Activated T-helper 17 cell treated with anti-CD3 and anti-CD28 coated beads, Interleukin-2, amount 50 U/mL, for 72 hours (primary cell): ENCODE measurements at regions not wholly inside any gene's neighbourhood (a gene's known extent, or its start where the extent isn't known, plus 50 kb on each side); places are given as distances from the start of the nearest gene placed in this dataset.
A peak's percentile ranks its signal among the peaks of the same experiment; 100 is the strongest.

ENCODE experiments used
- ATAC-seq: fragments of 150-1000 bp; cut with Tn5 transposase; replicated peaks from 2 replicates; pipeline ENCODE4 v1.10.0; 2021; ENCODE audit warnings: mild to moderate bottlenecking, moderate library complexity
- H3K27ac Mint-ChIP-seq: one replicate; pipeline ENCODE4 v1.8.0; 2022; ENCODE audit warnings: mixed read lengths
- H3K27me3 Mint-ChIP-seq: one replicate; pipeline ENCODE4 v1.8.0; 2022; ENCODE audit warnings: mixed read lengths
- H3K36me3 Mint-ChIP-seq: one replicate; pipeline ENCODE4 v1.8.0; 2022; ENCODE audit warnings: low read depth, mild to moderate bottlenecking, mixed read lengths
- H3K4me1 Mint-ChIP-seq: one replicate; pipeline ENCODE4 v1.8.0; 2022; ENCODE audit warnings: mixed read lengths
- H3K4me3 Mint-ChIP-seq: one replicate; pipeline ENCODE4 v1.8.0; 2022; ENCODE audit warnings: mild to moderate bottlenecking, mixed read lengths
- H3K9me3 Mint-ChIP-seq: one replicate; pipeline ENCODE4 v1.8.0; 2022; ENCODE audit warnings: mixed read lengths

GRCh38 chr14:39773387-39774126, 341.3 kb upstream of the FBXO33 start:
- H3K9me3 Mint-ChIP-seq = peaks cover 8% of the 10 kb centered on the region
- no peak overlapping the region for H3K4me3 Mint-ChIP-seq
- H3K36me3 Mint-ChIP-seq = no peaks in the 10 kb centered on the region
- H3K27me3 Mint-ChIP-seq = no peaks in the 10 kb centered on the region
- no peaks in the 10 kb centered on the region for H3K4me1 Mint-ChIP-seq
- no peak overlapping the region for H3K27ac Mint-ChIP-seq
- ATAC-seq = no peak

GRCh38 chr14:39772627-39773026, 340.4 kb upstream of the FBXO33 start:
- Mint-ChIP-seq H3K4me3 (no peak overlapping the region), H3K27ac (no peak overlapping the region), H3K4me1 (no peaks in the 10 kb centered on the region), H3K36me3 (no peaks in the 10 kb centered on the region), H3K9me3 (no peaks in the 10 kb centered on the region), H3K27me3 (no peaks in the 10 kb centered on the region)
- ATAC-seq = no peak

DNA sequence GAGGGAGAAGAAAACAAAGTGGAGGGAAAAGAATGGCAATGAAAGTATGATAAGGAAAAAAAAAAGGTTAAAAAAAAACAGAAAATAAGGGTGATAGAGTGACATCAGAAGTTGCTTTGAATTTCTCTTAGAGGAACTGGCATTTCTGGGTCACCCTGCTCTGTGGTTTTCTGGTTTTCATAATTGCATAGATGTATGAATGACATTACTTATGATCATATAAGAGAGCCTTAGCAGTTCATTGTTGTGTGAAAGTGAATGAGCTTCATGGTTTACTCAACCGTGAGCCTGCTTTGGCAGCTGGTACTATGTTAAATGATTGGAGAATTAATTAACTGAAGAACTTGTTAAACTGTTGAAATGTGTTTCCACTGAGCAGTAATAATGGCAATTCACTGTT, 336.4 kb upstream of the FBXO33 start:
- Mint-ChIP-seq H3K4me1 (no peaks in the 10 kb centered on the region), H3K4me3 (no peak overlapping the region), H3K9me3 (no peaks in the 10 kb centered on the region), H3K27ac (no peak overlapping the region), H3K36me3 (no peaks in the 10 kb centered on the region), H3K27me3 (no peaks in the 10 kb centered on the region)
- ATAC-seq = peak; percentile 14

GRCh38 chr14:39766397-39767000, 334.3 kb upstream of the FBXO33 start:
- no peaks in the 10 kb centered on the region for H3K9me3 Mint-ChIP-seq

DNA sequence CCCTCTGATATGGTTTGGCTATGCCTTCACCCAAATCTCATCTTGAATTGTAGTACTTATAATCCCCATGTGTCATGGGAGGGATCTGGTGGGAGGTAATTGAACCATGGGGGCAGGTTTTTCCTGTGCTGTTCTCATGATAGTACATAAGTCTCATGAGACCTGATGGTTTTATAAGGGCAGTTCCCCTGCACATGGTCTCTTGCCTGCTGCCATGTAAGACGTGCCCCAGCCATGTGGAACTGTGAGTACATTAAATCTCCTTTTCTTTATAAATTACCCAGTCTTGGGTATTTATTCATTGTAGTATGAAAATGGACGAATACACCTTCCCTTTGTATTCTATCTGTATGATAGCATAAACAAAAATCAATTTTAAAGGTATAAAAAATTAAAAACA, 333.4 kb upstream of the FBXO33 start:
- Mint-ChIP-seq H3K4me1 (peaks cover 7% of the 10 kb centered on the region), H3K36me3 (no peaks in the 10 kb centered on the region), H3K27me3 (no peaks in the 10 kb centered on the region), H3K27ac (no peak overlapping the region), H3K4me3 (no peak overlapping the region), H3K9me3 (no peaks in the 10 kb centered on the region)
- no peak for ATAC-seq

More at GRCh38 chr14:39766397-39767000, 334.3 kb upstream of the FBXO33 start:
- Mint-ChIP-seq H3K36me3 (no peaks in the 10 kb centered on the region), H3K27ac (no peak overlapping the region), H3K4me1 (peaks cover 7% of the 10 kb centered on the region), H3K27me3 (no peaks in the 10 kb centered on the region), H3K4me3 (no peak overlapping the region)
- no peak for ATAC-seq

- no peak for ATAC-seq
- H3K4me3 Mint-ChIP-seq = peak overlapping the region; percentile 65
- H3K27me3 Mint-ChIP-seq = no peaks in the 10 kb centered on the region
- H3K36me3 Mint-ChIP-seq = no peaks in the 10 kb centered on the region
- no peaks in the 10 kb centered on the region for H3K9me3 Mint-ChIP-seq
- peak overlapping the region; percentile 83 for H3K27ac Mint-ChIP-seq
- H3K4me1 Mint-ChIP-seq = peaks cover 7% of the 10 kb centered on the region
Measured at GRCh38 chr14:39763402-39763890, 331.2 kb upstream of the FBXO33 start.

DNA sequence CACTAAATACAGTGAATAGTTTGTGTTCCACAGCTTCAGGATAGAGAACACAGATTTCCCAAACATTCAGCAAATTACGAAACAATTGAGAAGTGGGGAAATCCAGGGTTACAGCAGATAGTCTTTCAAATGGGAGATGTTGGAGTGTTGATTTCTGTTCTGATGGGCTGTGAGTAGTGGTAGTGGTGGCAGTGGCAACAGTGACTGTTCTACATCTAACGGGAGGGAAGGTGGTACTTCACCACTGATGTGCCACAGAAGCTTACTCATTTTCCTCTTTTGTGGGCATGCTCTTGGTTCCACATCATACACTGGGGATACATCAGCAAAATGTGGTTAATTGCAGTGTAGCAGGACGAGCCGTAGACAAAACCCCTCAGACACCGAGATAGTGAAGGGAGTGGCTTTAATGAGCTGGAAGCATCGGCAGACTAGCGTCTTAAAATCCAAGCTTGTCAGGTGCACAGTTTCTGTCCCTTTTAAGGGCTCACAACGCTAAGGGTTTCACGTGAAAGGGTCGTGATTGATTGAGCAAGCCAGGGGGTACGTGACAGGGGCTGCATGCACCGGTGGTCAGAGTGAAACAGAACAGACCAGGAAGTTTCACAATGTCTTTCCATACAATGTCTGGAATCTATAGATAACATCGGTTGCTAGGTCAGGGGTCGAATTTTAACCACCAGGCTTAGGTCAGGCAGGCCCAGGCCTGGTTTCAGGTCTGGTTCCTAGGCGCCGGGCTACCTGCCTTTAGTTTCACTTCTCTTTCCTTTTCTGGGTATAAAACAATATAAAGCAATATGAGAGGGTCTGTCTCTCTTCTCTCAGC, 330.6 kb upstream of the FBXO33 start:
- Mint-ChIP-seq H3K9me3 (no peaks in the 10 kb centered on the region), H3K4me1 (peaks cover 7% of the 10 kb centered on the region), H3K36me3 (no peaks in the 10 kb centered on the region), H3K4me3 (peak overlapping the region; percentile 65), H3K27me3 (no peaks in the 10 kb centered on the region), H3K27ac (peak overlapping the region; percentile 83)
- peak; percentile 99 for ATAC-seq

GRCh38 chr14:39755269-39755878, 323.1 kb upstream of the FBXO33 start:
- Mint-ChIP-seq H3K4me1 (no peaks in the 10 kb centered on the region), H3K9me3 (no peaks in the 10 kb centered on the region), H3K4me3 (no peak overlapping the region), H3K36me3 (no peaks in the 10 kb centered on the region), H3K27ac (no peak overlapping the region), H3K27me3 (no peaks in the 10 kb centered on the region)
- ATAC-seq = no peak

DNA sequence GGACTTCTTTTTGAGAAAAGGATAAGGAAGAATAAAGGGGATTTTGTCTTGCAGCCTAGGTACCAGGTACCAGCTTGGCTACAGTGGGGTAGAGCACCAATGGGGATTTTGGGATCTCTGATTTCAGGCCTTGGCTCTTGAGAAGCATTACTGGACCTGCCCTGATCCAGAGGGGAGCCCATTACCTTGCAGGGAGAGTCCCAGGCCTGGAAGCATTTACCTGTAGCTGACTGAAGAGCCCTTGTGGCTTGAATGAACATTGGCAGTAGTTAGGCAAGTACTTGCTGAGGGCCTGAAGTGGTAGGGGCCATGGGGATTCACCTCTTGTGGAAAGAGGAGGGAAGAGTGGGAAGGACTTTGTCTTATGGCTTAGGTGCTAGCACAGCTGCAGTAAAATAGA, 308.2 kb upstream of the FBXO33 start:
- H3K27me3 Mint-ChIP-seq = no peaks in the 10 kb centered on the region
- H3K9me3 Mint-ChIP-seq = peaks cover 4% of the 10 kb centered on the region
- H3K4me1 Mint-ChIP-seq = no peaks in the 10 kb centered on the region
- ATAC-seq = no peak
- no peak overlapping the region for H3K4me3 Mint-ChIP-seq
- no peaks in the 10 kb centered on the region for H3K36me3 Mint-ChIP-seq
- no peak overlapping the region for H3K27ac Mint-ChIP-seq

DNA sequence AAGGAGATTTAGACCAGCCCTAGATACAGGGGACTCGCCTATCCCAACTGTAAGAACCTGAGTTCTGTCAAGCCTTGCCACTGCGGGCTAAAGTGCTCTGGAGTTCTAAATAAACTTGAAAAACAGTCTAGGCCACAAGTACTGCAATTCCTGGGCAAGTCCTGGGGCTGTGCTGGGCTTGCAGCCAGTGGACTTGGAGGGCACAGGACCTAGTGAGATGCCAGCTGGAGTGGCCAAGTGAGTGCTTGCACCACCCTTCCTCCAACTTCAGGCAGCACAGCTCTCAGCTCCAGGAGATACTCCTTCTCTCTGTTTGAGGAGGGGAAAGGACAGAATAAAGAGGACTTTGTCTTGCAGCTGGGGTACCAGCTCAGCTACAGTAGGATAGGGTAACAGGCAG, 307.6 kb upstream of the FBXO33 start:
- ATAC-seq = no peak
- Mint-ChIP-seq H3K27me3 (no peaks in the 10 kb centered on the region), H3K36me3 (no peaks in the 10 kb centered on the region), H3K4me1 (no peaks in the 10 kb centered on the region), H3K4me3 (no peak overlapping the region), H3K9me3 (peaks cover 4% of the 10 kb centered on the region), H3K27ac (no peak overlapping the region)

DNA sequence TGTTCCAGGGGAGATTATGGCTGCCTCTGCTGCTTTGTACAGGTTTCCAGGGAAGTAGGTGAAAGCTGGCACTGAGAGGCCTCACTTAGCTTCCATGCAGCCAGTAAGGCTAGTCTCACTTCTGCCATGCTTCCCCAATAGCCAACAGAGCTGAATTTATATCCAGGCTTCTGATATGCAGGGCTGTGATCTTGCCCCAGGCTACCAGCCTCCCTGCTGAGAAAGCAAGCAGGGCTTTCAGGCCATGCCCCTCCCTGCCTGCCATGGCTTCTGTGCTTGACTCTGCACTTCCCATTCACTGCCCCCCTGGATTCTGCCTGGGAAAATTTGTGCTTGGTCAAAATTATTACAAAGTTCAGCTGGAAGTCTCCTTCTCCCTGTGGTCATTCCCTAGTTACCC, 302.1 kb upstream of the FBXO33 start:
- Mint-ChIP-seq H3K4me3 (no peak overlapping the region), H3K36me3 (no peaks in the 10 kb centered on the region)
- no peak for ATAC-seq

GRCh38 chr14:39733741-39734140, 301.5 kb upstream of the FBXO33 start:
- no peak for ATAC-seq
- Mint-ChIP-seq H3K9me3 (no peaks in the 10 kb centered on the region), H3K4me3 (no peak overlapping the region), H3K27me3 (no peaks in the 10 kb centered on the region), H3K36me3 (no peaks in the 10 kb centered on the region), H3K27ac (no peak overlapping the region), H3K4me1 (peaks cover 3% of the 10 kb centered on the region)

More for the DNA sequence above, 302.1 kb upstream of the FBXO33 start:
- H3K27ac Mint-ChIP-seq = no peak overlapping the region
- no peaks in the 10 kb centered on the region for H3K4me1 Mint-ChIP-seq
- no peaks in the 10 kb centered on the region for H3K9me3 Mint-ChIP-seq
- H3K27me3 Mint-ChIP-seq = no peaks in the 10 kb centered on the region

DNA sequence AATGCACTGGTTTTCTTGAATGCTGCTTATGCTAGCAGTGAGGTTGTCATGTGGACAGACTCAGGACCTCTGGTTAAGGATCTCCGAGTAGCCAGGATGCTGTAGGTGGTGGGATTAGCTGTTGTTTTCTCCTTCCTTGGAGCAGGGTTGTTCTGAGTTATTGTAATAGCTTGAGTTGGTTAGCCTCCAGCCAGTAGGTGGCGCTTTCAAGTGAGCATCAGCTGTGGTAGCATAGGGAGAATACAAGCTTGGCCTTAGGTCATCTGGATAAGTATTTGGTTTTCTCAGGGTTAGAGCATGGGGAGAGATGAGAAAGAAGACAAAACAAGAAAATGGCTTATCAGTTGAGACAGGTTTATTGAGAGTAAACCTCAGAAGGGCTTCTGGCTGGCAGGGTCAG, 299.7 kb upstream of the FBXO33 start:
- H3K4me1 Mint-ChIP-seq = peaks cover 4% of the 10 kb centered on the region
- no peaks in the 10 kb centered on the region for H3K36me3 Mint-ChIP-seq
- no peak overlapping the region for H3K27ac Mint-ChIP-seq
- ATAC-seq = no peak
- H3K4me3 Mint-ChIP-seq = no peak overlapping the region
- H3K27me3 Mint-ChIP-seq = no peaks in the 10 kb centered on the region
- no peaks in the 10 kb centered on the region for H3K9me3 Mint-ChIP-seq

DNA sequence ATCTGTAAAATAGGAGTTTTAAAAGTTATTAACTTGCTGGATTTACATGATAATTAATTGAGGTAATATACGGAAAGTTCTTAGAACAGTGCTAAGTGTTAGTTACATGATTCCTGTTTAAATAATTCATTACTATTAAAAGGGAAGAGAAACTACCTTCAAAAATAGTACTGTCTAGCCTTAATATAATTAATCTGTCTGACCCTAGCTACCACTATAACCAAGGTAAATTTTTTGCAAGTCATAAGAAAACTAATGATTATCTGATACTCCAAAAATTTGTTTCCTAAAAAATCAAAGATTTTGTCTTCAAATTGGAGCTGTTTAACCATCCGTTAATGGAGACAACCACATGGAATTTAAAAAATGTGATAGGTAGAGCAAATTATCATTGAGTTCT, 294.3 kb upstream of the FBXO33 start:
- no peak for ATAC-seq
- H3K36me3 Mint-ChIP-seq = no peaks in the 10 kb centered on the region

More for the DNA sequence above, 294.3 kb upstream of the FBXO33 start:
- H3K4me3 Mint-ChIP-seq = no peak overlapping the region
- no peak overlapping the region for H3K27ac Mint-ChIP-seq
- H3K4me1 Mint-ChIP-seq = peaks cover 4% of the 10 kb centered on the region
- H3K27me3 Mint-ChIP-seq = no peaks in the 10 kb centered on the region
- H3K9me3 Mint-ChIP-seq = no peaks in the 10 kb centered on the region
